HG03354 (cell line): ENCODE measurements at regions not wholly inside any gene's neighbourhood (a gene's known extent, or its start where the extent isn't known, plus 50 kb on each side); places are given as distances from the start of the nearest gene placed in this dataset.

ENCODE experiments used
- ATAC-seq: cut with Tn5 transposase; IDR thresholded peaks from one replicate; pipeline ENCODE4 v1.9.1; 2021; ENCODE audit warnings: mild to moderate bottlenecking; ENCODE audit not compliant: unreplicated experiment, poor library complexity, severe bottlenecking

GRCh38 chr6:168765752-168766151 lies 324.8 kb downstream of the SMOC2 start:
- no peak for ATAC-seq

DNA sequence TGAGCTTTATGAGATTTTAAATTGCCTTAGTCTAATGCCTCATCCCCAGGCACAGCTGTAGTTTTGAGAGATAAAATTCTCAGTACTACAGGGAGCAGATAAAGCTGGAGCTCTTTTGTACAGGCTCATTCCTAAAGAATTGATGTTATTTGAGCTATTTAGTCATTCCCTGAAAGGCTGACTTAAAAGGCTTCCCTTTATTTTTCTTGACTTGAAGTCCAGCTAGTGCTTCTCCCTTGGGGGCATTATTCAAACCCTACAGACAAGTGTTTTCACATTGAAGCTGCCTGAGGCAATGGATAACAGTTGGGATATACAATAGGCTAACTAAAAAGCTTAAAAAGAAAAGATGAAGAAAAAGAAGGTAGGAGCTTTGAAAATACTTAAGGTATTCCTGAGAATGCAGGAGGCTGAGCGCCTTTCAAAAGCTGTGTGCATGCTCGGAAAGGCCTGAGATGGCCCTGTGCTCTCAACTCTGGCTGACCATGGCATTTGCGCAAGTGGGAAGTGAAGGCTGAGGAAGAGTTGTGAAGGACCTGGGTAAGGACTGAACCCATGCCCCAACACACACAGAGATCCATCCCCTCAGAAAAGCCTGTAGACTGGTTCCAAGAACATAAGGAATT lies 315.1 kb downstream of the SMOC2 start:
- no peak for ATAC-seq

- no peak for ATAC-seq
Measured at GRCh38 chr6:168746643-168747042, 305.7 kb downstream of the SMOC2 start.

DNA sequence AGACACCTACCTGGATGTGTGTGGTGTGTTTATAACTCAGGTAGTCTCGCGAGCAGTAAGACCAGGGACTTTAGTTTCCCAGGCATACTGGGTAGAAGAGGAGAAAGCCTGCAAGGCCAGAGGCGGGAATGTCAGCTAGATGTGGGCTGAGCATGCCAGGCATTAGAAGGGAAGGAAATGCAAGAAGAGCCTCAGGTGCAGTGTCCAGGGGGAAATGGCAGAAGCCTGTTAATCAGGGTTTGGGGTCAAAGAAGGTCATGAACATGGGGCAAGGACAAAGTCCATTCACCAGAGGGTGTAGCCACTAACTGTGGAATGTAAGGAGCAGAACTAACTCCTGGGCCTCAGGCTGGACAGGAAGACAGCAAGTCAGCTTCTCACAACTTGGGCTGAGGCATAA lies 305.0 kb downstream of the SMOC2 start:
- no peak for ATAC-seq

DNA sequence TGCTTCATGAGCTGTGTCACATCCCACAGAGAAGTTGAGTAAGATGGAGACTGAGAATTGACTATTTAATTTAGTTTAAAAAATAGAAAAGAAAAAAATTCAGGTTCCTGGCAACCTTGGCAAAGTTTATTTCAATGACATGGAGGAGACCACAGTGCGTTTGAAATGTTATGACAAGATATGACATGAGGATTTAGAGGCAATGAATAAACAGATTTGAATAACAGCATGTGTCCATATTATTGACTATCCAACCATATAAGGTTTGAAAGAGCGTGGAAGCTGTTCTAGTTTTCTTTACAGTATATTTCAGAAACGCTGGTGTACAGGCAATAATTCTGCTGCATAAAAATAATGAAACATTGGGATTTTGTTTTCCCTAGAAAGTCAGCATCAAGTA lies 303.9 kb downstream of the SMOC2 start:
- no peak for ATAC-seq

- no peak for ATAC-seq
Measured at GRCh38 chr6:168741942-168742782, 301.2 kb downstream of the SMOC2 start.

- ATAC-seq, result no peak
Measured at GRCh38 chr6:168741305-168741704, 300.3 kb downstream of the SMOC2 start.

GRCh38 chr6:168739381-168739780 lies 298.4 kb downstream of the SMOC2 start:
- no peak for ATAC-seq

- no peak for ATAC-seq
Measured at GRCh38 chr6:168737481-168737880, 296.5 kb downstream of the SMOC2 start.

- ATAC-seq, result no peak
Measured at GRCh38 chr6:168737014-168737413, 296.0 kb downstream of the SMOC2 start.

DNA sequence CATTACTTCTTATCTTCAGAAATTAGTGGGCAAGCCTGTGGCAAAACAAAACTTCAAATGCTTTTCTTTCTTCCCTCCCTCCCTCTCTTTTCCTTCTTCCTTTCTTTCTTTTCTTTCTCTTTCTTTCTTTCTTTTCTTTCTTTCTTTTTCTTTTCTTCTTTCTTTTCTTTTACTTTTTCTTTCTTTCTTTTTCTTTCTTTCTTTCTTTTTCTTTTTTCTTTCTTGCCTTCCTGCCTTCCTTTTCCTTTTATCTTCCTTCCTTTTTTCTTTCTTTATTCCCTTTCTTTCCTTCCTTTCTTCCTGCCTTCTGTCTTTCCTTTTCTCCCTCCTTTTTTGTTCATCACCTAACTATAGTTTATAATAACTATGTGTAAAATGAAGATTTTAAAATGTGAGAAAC lies 295.1 kb downstream of the SMOC2 start:
- ATAC-seq, result no peak

DNA sequence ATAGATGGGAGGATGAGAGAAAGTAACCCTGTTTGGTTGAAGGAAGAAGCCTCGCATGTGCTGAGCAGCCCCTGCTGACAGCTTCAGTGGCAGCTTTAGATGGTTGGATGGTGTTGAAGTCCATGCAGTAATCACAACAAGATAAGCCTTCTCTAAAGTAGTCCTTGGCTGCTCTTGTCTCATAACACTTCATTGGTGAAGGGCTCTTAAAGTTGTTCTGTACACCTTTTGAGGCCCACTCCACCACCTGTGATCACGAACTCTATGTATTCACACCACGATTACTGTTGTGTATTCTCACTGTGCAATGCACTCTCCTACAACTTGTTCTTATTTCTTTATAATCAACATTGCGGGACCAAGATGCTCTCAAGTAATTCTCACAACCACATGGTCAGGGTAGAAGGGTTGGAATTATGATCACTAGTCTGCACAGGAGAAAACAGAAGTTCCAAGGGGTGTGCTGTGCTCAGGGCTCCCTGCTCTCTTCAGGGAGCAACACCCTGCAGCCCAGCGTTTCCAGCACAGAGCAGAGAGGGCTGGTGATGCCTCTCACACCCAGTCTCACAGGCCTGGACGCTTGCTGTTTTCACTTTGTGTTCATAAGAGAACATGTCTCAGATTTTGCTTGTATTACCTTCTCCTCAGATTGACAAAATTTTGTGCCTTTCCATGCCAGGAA lies 294.4 kb downstream of the SMOC2 start:
- no peak for ATAC-seq

- ATAC-seq, result no peak
Measured at GRCh38 chr6:168734523-168734922, 293.5 kb downstream of the SMOC2 start.

GRCh38 chr6:168732676-168733075 lies 291.7 kb downstream of the SMOC2 start:
- ATAC-seq, result no peak

DNA sequence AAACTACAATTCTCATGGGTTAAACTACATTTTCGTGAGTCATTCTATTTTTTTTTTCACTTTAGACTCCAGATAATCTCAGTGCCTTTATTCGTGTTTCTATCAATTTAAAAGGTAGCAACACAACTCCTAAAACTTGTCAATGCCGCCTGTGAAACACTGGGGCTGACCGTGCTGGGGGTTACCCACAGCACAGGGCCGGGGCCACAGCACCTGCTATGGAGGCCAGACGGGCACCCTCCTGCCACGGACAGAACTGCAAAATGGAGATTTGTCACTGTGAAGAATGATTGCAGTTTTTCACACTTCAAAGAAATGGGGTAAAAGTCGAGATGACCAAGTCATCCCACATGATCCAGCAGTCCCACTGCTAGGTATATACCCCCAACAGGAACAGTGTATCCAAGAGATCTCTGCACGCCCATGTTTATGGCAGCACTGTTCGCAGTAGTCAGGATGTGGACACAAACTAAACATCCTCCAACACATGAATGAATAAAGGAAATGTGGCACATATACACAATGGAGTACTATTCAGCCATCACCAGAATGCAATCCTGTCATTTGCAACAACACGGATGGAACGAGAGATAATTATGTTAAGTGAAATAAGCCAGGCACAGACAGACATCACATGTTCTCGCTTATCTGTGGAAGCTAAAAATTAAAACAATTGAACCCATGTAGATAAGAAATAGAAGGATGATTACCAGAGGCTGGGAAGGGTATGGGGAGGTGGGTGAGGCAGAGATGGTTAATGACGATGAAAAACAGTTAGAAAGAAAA lies 290.1 kb downstream of the SMOC2 start:
- ATAC-seq, result no peak

GRCh38 chr6:168728056-168728455 lies 287.1 kb downstream of the SMOC2 start:
- ATAC-seq, result no peak

DNA sequence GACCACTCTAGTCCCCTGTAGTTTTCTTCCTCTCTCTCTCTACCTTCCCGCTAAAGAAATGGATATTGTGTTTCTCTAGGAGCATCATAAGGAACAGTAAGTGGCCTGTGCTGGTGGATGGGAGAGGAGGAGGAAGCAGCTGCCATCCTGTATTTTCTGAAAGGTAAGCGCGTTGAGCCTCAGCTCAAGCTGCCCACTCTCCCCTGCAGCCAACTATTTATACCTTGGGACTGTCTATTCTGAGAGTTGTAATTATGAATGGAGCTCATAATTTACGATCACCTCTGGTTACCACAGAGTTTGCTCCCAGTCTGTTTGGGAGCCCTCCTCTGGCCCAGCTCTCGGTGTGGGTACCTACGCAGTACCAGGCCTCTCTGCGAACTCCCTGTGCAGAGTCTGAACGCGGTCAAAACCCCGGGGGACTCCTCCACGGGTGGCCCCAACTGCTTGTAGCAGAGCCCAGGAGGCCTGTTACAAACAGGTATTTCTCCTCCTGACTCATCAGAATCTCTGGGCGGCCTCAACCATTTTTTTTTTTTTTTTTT lies 285.4 kb downstream of the SMOC2 start:
- no peak for ATAC-seq

DNA sequence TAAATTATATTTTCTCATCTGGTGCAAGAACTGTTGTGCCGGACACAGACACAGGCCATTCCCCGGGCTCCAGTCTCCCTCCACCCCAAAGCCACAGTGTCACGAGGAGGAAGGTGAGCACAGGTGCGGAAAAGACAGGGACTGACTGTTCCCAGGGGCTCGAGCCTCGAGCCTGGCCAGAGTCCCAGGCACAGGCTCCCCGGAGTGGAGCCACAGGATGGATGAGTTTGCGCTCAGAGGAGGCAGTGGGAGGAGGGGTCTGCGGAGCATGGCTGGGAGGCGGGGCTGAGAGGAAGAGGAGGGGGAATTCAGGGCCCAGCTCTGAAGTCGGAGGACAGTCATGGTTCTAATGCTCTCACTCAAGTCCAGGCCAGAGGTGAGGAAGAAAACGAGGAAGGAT lies 284.8 kb downstream of the SMOC2 start:
- no peak for ATAC-seq

DNA sequence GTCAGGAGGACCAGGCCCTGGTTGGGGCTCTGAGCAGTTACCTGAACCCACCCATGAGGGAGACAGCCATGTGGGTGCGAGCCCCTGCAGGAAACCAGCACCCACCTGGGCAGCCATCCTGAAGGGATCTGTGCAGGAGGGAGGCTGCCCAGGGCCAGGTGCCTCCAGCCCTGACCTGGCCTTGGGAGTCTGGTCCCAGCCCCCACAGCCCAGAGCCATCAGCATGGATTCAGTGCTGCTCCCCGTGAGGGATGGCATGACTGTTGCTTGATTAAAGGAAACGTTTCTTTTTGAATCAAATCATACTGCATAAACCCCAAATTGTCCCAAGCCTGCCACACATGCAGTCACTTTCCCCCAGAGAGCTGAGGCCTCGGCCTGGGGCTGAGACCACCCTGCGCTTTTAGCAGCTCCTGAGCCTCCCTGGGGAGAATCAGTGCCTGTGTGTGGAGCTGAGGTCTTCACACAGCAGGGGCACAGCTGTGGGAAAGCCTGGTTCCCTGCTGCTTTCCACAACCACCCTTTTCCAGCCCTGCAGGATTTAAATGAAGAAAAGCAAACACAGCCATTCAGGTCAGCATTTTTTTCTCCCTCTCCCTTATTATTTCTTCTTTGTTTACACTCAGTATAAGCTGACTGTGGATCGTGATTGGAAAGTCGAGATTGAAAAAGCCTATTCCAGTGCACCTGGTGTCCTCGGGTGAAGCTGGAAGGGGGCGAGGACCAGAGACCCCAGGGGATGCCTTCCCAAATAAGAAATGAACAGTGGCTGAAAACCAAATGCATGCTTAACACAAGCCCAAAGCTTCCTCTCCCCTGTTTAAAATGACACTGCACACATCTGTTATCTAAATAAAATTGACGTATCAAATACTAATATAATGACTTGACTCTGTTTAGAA lies 283.9 kb downstream of the SMOC2 start:
- no peak for ATAC-seq
